SK-N-SH (cell line): ENCODE measurements at regions not wholly inside any gene's neighbourhood (a gene's known extent, or its start where the extent isn't known, plus 50 kb on each side); places are given as distances from the start of the nearest gene placed in this dataset.

Experiments used
- CTCF ChIP-seq: fragments of 200-600 bp; sonication (generic); IDR thresholded peaks from 2 replicates; pipeline ENCODE4 v1.6.1; 2017; ENCODE audit warnings: antibody characterized with exemption, mild to moderate bottlenecking, moderate library complexity
- EP300 ChIP-seq, 2 experiments: IDR thresholded peaks; 2 replicates each; pipeline versions ENCODE4 v1.4.0 to v1.6.1; 2012; ENCODE audit warnings: borderline replicate concordance in 1 of 2, low read depth in 1 of 2, low read length in 1 of 2
- POLR2AphosphoS5 ChIP-seq: IDR thresholded peaks from 2 replicates; pipeline ENCODE4 v1.6.1; 2012; ENCODE audit warnings: low read depth, low read length
- RAD21 ChIP-seq: IDR thresholded peaks from 2 replicates; pipeline ENCODE4 v1.6.1; 2012; ENCODE audit warnings: mild to moderate bottlenecking, low read length
- USF1 ChIP-seq: IDR thresholded peaks from 2 replicates; pipeline ENCODE4 v1.4.0; 2012; ENCODE audit warnings: low read depth, borderline replicate concordance

DNA sequence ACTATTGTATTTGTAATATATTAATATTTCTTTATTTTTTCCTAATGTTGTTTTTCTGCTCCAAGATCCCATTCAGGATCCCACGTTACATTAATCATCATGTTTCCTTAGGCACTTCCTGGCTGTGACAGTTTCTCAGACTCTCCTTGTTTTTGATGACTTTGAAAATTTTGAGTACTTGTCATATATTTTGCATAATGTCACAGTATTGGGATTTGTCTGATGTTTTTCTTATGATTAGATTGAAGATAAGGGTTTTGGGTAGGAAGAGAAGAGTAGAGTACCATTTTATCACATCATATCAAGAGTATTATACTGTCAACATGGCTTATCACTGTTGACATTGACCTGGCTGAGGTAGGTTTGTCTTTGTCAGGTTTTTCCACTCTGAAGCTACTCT, 146.3 kb upstream of the TPK1 start:
- TF ChIP-seq POLR2AphosphoS5 (no peak), RAD21 (no peak), CTCF (no peak), USF1 (no peak), EP300 (IDR thresholded peaks at IDR 0.05; ENCODE audit: borderline replicate concordance in 1 of 2, low read depth in 1 of 2, low read length in 1 of 2) (no peak)
